ENCODE measurements at regions not wholly inside any gene's neighbourhood (a gene's known extent, or its start where the extent isn't known, plus 50 kb on each side); places are given as distances from the start of the nearest gene placed in this dataset.

- TF ChIP-seq POLR2A (IDR thresholded peaks at IDR 0.05): no peak
- TF ChIP-seq, protein P1, sequence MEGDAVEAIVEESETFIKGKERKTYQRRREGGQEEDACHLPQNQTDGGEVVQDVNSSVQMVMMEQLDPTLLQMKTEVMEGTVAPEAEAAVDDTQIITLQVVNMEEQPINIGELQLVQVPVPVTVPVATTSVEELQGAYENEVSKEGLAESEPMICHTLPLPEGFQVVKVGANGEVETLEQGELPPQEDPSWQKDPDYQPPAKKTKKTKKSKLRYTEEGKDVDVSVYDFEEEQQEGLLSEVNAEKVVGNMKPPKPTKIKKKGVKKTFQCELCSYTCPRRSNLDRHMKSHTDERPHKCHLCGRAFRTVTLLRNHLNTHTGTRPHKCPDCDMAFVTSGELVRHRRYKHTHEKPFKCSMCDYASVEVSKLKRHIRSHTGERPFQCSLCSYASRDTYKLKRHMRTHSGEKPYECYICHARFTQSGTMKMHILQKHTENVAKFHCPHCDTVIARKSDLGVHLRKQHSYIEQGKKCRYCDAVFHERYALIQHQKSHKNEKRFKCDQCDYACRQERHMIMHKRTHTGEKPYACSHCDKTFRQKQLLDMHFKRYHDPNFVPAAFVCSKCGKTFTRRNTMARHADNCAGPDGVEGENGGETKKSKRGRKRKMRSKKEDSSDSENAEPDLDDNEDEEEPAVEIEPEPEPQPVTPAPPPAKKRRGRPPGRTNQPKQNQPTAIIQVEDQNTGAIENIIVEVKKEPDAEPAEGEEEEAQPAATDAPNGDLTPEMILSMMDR (IDR thresholded peaks at IDR 0.05): no peak
Measured at GRCh38 chr5:72677447-72677846, 139.0 kb upstream of the TNPO1 start.
